ENCODE measurements at regions not wholly inside any gene's neighbourhood (a gene's known extent, or its start where the extent isn't known, plus 50 kb on each side); places are given as distances from the start of the nearest gene placed in this dataset.

GRCh38 chr17:34121311-34121710 is 133.8 kb upstream of the CCL2 start:
- TF ChIP-seq POLR2A (IDR thresholded peaks at IDR 0.05) (no peak), POLR2AphosphoS5 (IDR thresholded peaks at IDR 0.05) (no peak), CTCF (IDR thresholded peaks at IDR 0.05) (no peak)
